DMS53 treated with DMSO at 0.1 percent for 48 hours (cell line): ENCODE measurements at regions not wholly inside any gene's neighbourhood (a gene's known extent, or its start where the extent isn't known, plus 50 kb on each side); places are given as distances from the start of the nearest gene placed in this dataset.
"Not testable (repeated sequence)": the region's sequence is repeated elsewhere in the genome, so short reads cannot be mapped to it uniquely, and the experiment has no call there.

Experiments
- DNase-seq: peaks from one replicate; lab custom pipeline; 2025; ENCODE audit not compliant: unreplicated experiment; lab: John Stamatoyannopoulos, UW

GRCh38 chr5:99032234-99033013, 103.6 kb upstream of the CHD1 start:
- DNase-seq: peak; percentile 77

DNA sequence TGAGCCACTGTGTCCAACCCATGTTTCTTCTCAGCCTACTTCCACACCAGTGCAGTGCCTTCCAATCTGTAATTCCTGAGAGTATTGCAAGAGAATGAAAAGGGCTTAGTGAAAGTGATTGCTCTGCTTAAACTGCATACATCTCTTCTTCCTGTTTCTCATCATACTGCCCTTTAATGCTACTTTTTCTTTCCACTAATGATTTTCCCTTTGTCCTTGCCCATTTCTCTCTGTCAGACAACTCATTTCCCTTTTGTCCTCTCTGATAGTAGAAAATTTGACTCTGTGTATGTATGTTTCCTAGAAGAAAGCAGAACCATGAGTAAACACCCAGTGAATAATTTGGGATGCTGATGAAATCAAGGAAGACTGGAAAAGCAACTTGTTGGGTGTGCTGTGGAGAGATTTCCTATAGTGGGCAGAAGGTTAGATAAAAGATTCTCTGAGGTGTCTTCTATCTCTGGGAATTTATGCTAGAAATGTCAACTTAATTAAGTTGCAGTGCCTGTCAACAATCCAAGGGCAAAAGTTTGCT, 102.2 kb upstream of the CHD1 start:
- no peak for DNase-seq

DNA sequence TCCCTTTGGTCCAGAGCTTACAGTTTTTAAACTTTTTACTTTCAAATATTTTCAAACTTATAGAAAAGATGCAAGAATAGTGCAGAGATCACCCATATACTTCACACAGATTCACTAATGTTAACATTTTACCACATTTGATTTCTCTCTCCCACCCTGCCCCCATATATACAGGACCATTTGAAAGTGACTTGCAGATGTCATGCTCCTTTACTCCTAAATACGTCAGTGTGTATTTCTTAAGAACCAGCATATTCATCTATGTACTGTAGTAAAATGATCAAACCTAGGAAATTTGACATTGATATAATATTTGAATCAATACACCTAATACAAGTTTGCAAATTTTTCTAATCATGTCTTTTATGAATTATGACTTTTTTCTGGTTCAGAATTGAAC, 100.4 kb upstream of the CHD1 start:
- no peak for DNase-seq

DNA sequence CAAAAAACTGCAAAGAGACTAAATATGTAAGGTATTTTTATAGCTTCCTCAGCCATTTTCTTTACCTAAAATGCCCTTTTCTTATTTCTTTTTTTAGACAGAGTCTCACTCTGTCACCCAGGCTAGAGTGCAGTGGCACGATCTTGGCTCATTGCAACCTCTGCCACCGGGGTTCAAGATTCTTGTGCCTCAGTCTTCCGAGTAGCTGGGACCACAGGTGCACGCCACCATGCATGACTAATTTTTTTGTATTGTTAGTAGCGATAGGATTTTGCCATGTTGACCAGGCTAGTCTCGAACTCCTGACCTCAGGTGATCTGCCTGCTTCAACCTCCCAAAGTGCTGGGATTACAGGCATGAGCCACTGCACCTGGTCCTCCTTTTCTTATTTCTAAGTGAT, 99.4 kb upstream of the CHD1 start:
- not testable (repeated sequence) for DNase-seq

GRCh38 chr5:99025298-99026045, 96.7 kb upstream of the CHD1 start:
- DNase-seq: peak; percentile 83

- DNase-seq: no peak
These were observed 94.5 kb upstream of the CHD1 start for GRCh38 chr5:99023330-99023729.

GRCh38 chr5:99022250-99022649, 93.4 kb upstream of the CHD1 start:
- no peak for DNase-seq

- DNase-seq: no peak
These were observed 91.9 kb upstream of the CHD1 start for GRCh38 chr5:99020698-99021048.

GRCh38 chr5:99019812-99020697, 91.2 kb upstream of the CHD1 start:
- peak; percentile 85 for DNase-seq

- no peak for DNase-seq
These were observed 90.4 kb upstream of the CHD1 start for GRCh38 chr5:99019254-99019653.

DNA sequence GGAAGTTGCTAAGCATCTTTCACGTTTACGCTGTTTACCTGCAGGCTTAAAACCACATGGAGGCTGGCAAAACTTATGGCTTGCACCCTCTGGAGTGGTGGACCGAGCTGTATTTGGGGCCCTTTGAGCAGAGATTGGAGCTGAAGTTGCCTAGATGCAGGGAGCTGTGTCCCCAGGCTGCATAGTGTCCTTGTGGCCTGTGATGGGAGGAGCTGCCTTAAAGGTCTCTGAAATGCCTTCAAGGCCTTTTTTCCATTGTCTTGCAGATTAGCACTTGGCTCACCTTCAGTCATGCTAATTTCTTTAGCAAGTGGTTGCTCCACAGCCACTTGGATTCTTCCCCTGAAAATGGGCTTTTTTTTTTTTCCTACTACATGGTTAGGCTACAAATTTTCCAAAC, 81.5 kb upstream of the CHD1 start:
- DNase-seq: no peak

- not testable (repeated sequence) for DNase-seq
These were observed 79.2 kb upstream of the CHD1 start for GRCh38 chr5:99008009-99008408.

DNA sequence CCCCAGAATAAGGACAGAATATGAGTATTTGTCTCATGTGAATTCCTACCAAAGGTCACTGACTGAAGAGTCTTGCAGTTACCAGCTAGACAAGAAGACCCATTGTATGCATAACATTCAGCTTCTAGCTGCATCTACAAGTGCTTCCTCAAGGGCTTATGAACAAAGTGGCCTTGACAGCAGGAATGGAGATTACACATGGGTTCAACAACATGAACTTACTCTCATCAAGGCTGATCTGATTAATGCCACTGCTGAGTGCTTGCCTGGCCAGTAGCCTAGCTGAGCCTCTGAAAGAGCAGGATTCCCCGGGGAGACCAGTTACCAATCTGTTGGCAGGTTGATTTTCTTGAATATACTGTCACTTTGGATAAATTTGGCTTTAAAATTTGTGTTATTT, 76.7 kb upstream of the CHD1 start:
- DNase-seq: no peak

GRCh38 chr5:99004960-99005359, 76.2 kb upstream of the CHD1 start:
- DNase-seq: no peak

DNA sequence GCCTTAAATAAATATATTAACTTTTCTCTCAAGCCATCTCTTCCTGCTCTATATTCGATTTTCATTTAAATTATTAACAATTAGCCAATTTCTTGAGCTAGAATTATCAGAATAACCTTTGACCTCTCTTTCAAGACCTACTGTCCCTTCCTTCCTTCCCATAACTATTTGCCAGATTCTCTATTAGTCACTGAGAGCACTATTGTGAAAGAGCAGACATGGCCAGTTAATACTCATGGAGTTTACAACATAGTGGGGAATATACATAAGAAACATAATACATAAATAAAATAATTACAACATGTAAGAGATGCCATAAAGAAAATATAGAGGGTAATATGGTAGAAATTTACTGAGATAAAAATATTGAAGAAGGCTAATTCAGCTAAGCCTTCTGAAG, 72.1 kb upstream of the CHD1 start:
- no peak for DNase-seq

DNA sequence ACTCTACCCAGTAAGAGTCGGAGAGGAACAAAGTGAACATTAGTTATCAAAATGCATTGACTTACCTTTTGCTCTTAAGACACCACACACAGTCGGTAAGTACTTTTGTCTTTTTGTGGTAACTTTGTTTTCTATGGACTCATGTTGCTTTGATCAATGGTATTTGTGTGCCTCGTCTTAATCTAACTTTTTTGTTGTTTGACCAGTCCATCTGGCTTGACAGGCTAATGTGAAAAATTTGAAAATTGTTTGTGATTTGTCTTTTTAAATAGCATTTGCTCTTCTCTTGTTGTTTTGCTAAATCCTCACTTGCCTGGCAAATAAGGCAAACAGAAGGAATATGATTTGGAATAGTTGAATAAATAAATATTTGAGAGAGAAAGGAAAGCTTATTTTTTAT, 71.4 kb upstream of the CHD1 start:
- no peak for DNase-seq

DNA sequence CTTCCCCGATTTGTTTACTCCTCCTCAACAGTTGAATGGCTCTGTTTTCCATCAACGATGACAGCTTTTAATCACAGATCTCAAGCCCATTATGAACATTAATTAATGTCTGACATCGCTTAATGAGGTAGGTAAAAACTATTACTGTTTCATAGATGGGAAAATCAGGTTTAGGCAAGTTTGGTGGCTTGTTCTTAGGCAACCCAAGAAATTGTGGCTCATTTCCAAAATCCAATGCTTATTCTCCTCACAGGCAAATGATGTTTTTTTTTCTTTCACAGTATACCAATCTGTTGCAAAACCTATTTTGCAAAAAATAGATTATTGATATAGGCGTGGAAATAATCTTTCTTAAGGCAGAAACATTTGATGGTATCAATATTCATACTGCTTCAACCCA, 70.8 kb upstream of the CHD1 start:
- no peak for DNase-seq

GRCh38 chr5:98997000-98997399, 68.2 kb upstream of the CHD1 start:
- DNase-seq: no peak

GRCh38 chr5:98994611-98995010, 65.8 kb upstream of the CHD1 start:
- no peak for DNase-seq

- DNase-seq: no peak
These were observed 64.7 kb upstream of the CHD1 start for GRCh38 chr5:98993512-98993911.

DNA sequence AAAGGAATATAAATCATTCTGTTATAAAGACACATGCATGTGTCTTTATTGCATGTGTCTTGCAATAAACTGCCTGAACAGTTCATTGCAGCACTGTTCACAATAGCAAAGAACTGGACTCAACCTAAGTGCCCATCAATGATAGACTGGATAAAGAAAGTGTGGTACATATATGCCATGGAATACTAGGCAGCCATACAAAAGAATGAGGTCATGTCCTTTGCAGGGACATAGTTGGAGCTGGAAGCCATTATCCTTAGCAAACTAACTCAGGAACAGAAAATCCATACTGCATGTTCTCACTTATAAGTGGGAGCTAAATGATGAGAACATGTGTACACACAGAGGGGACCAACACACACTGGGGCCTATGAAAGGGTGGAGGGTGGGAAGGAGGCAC, 63.7 kb upstream of the CHD1 start:
- DNase-seq: no peak
